ENCODE measurements at regions not wholly inside any gene's neighbourhood (a gene's known extent, or its start where the extent isn't known, plus 50 kb on each side); places are given as distances from the start of the nearest gene placed in this dataset.

- Mint-ChIP-seq H3K4me3 (no peak overlapping the region), H3K36me3 (ENCODE audit: low read depth) (no peaks in the 10 kb centered on the region), H3K27me3 (ENCODE audit: low read depth) (peaks cover 13% of the 10 kb centered on the region), H3K4me1 (ENCODE audit: low read depth) (no peaks in the 10 kb centered on the region), H3K9me3 (no peaks in the 10 kb centered on the region), H3K27ac (no peak overlapping the region)
- intact Hi-C loops (cut with micrococcal nuclease) = no loop called here
- CTCF ChIA-PET = interaction anchor here (0.7 kb wide), 1 partner anchor 36 kb away, joined by 5 read pairs; no protein-coding TSS in a partner anchor
- no peak for DNase-seq
Measured at GRCh38 chr12:65638324-65638723, 186.0 kb upstream of the HMGA2 start.

DNA sequence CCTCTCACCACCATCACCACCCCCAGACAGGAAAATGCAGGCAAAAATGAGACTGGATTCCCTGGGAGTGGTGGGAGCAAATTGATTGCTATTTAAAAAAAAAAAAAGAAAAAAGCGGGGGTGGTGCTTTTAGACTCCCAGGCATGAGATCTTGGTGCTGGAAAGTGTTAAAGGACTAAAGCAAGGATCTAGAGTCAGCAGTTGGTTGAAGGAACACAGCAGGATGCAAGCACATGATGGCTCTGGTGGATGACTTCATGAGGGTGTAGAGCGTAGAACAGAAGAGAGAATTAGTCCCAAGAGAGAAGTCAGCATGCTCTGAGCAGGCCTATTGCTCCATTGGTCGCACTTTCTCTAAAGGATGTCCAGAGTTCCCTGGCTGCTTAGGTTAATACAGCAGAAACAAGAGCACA lies 183.8 kb upstream of the HMGA2 start:
- no peak overlapping the region for H3K27ac Mint-ChIP-seq
- no peak overlapping the region for H3K4me3 Mint-ChIP-seq
- H3K27me3 Mint-ChIP-seq (ENCODE audit: low read depth) = peaks cover 11% of the 10 kb centered on the region
- H3K36me3 Mint-ChIP-seq (ENCODE audit: low read depth) = no peaks in the 10 kb centered on the region
- CTCF ChIA-PET = no interaction called here
- no peaks in the 10 kb centered on the region for H3K4me1 Mint-ChIP-seq (ENCODE audit: low read depth)
- intact Hi-C loops (cut with micrococcal nuclease) = no loop called here
- H3K9me3 Mint-ChIP-seq = no peaks in the 10 kb centered on the region
- DNase-seq = no peak

GRCh38 chr12:65642061-65642661 lies 182.1 kb upstream of the HMGA2 start:
- Mint-ChIP-seq H3K27me3 (ENCODE audit: low read depth) (peaks cover 11% of the 10 kb centered on the region), H3K27ac (no peak overlapping the region)
- CTCF ChIA-PET = no interaction called here

GRCh38 chr12:65643171-65643570 lies 181.1 kb upstream of the HMGA2 start:
- no peak for DNase-seq
- H3K36me3 Mint-ChIP-seq (ENCODE audit: low read depth) = no peaks in the 10 kb centered on the region
- CTCF ChIA-PET = no interaction called here
- no peaks in the 10 kb centered on the region for H3K9me3 Mint-ChIP-seq
- H3K4me3 Mint-ChIP-seq = no peak overlapping the region
- intact Hi-C loops (cut with micrococcal nuclease) = no loop called here
- H3K4me1 Mint-ChIP-seq (ENCODE audit: low read depth) = no peaks in the 10 kb centered on the region
- peaks cover 11% of the 10 kb centered on the region for H3K27me3 Mint-ChIP-seq (ENCODE audit: low read depth)
- H3K27ac Mint-ChIP-seq = no peak overlapping the region

More at GRCh38 chr12:65642061-65642661, 182.1 kb upstream of the HMGA2 start:
- no peaks in the 10 kb centered on the region for H3K36me3 Mint-ChIP-seq (ENCODE audit: low read depth)
- H3K9me3 Mint-ChIP-seq = no peaks in the 10 kb centered on the region
- intact Hi-C loops (cut with micrococcal nuclease) = no loop called here
- no peaks in the 10 kb centered on the region for H3K4me1 Mint-ChIP-seq (ENCODE audit: low read depth)
- DNase-seq = no peak
- no peak overlapping the region for H3K4me3 Mint-ChIP-seq

DNA sequence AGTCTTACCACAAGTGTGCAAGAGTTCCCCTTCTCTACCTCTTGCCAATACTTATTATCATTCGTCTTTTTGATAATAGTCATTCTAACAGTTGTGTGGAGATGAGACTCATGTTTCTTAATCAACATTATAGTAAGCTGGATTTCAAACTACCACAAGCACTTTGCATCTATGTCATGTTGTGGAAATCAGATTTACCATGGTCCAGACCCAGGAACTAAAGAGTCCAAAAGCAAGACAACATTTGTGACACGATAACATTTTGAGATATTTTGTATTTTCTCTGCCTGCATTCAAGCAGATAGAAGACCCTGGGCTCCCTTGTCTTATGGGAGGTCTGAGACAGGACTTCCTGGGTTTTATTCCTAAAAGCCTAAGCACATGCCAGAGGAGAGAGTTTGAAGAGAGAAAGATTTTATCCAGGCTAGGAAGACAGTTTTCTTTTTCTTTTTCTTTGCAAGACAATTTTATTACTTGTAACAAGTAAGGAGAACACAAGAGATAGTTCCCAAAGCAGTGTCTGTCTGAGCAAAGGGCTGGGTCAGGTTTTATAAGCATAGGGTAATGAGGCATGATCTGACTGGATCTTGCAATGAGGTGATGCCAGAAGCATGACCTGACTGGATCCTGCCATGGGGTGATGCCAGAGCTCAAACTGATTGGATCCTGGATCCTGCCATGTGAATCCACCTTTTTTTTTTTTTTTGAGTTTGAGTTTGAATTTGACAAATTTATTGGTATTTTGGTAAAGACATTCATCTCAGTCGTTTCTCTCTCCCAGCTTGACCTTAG lies 180.5 kb upstream of the HMGA2 start:
- Mint-ChIP-seq H3K27me3 (ENCODE audit: low read depth) (peaks cover 11% of the 10 kb centered on the region), H3K4me1 (ENCODE audit: low read depth) (no peaks in the 10 kb centered on the region), H3K36me3 (ENCODE audit: low read depth) (no peaks in the 10 kb centered on the region), H3K27ac (no peak overlapping the region), H3K9me3 (no peaks in the 10 kb centered on the region), H3K4me3 (no peak overlapping the region)
- CTCF ChIA-PET = no interaction called here
- intact Hi-C loops (cut with micrococcal nuclease) = no loop called here
- no peak for DNase-seq

- no peak overlapping the region for H3K4me3 Mint-ChIP-seq
- peaks cover 2% of the 10 kb centered on the region for H3K9me3 Mint-ChIP-seq
- CTCF ChIA-PET = no interaction called here
- no peak overlapping the region for H3K27ac Mint-ChIP-seq
- H3K4me1 Mint-ChIP-seq (ENCODE audit: low read depth) = no peaks in the 10 kb centered on the region
- intact Hi-C loops (cut with micrococcal nuclease) = no loop called here
- no peak for DNase-seq
- H3K27me3 Mint-ChIP-seq (ENCODE audit: low read depth) = peaks cover 15% of the 10 kb centered on the region
- no peaks in the 10 kb centered on the region for H3K36me3 Mint-ChIP-seq (ENCODE audit: low read depth)
Measured at GRCh38 chr12:65646127-65646643, 178.1 kb upstream of the HMGA2 start.

- Mint-ChIP-seq H3K27me3 (ENCODE audit: low read depth) (peaks cover 11% of the 10 kb centered on the region), H3K4me1 (ENCODE audit: low read depth) (no peaks in the 10 kb centered on the region), H3K36me3 (ENCODE audit: low read depth) (no peaks in the 10 kb centered on the region), H3K4me3 (no peak overlapping the region), H3K27ac (no peak overlapping the region), H3K9me3 (peaks cover 3% of the 10 kb centered on the region)
- DNase-seq = no peak
- CTCF ChIA-PET = interaction anchor here (1.2 kb wide), 1 partner anchor 42 kb away, joined by 8 read pairs; no protein-coding TSS in a partner anchor
- intact Hi-C loops (cut with micrococcal nuclease) = no loop called here
Measured at GRCh38 chr12:65647074-65647473, 177.2 kb upstream of the HMGA2 start.

DNA sequence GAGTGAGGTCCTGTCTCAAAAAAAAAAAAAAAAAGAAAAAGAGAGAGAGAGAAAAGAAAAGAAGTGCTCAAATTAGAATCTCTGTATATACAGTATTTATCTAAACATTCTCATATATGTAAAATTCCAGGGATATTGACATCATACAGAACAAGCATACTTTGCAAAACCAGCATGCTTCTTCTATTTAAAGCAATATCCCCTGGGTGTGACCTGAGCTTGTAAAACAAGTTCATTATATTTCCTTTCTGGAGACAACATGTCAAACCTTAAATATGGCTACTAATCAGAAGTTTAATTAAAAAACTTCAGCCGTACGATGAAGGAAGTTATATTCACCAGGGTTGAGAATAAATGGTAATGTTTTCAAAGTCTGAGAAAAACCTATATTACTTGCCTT lies 175.8 kb upstream of the HMGA2 start:
- no peaks in the 10 kb centered on the region for H3K36me3 Mint-ChIP-seq (ENCODE audit: low read depth)
- peaks cover 16% of the 10 kb centered on the region for H3K27me3 Mint-ChIP-seq (ENCODE audit: low read depth)
- DNase-seq = no peak
- H3K4me3 Mint-ChIP-seq = no peak overlapping the region
- no peaks in the 10 kb centered on the region for H3K4me1 Mint-ChIP-seq (ENCODE audit: low read depth)
- H3K9me3 Mint-ChIP-seq = peaks cover 3% of the 10 kb centered on the region
- H3K27ac Mint-ChIP-seq = no peak overlapping the region
- CTCF ChIA-PET = no interaction called here
- intact Hi-C loops (cut with micrococcal nuclease) = no loop called here

GRCh38 chr12:65649126-65649525 lies 175.2 kb upstream of the HMGA2 start:
- Mint-ChIP-seq H3K36me3 (ENCODE audit: low read depth) (no peaks in the 10 kb centered on the region), H3K27me3 (ENCODE audit: low read depth) (peaks cover 17% of the 10 kb centered on the region), H3K9me3 (peaks cover 3% of the 10 kb centered on the region), H3K4me1 (ENCODE audit: low read depth) (no peaks in the 10 kb centered on the region), H3K27ac (no peak overlapping the region), H3K4me3 (no peak overlapping the region)
- CTCF ChIA-PET = no interaction called here
- intact Hi-C loops (cut with micrococcal nuclease) = no loop called here
- DNase-seq = no peak

- Mint-ChIP-seq H3K27ac (no peak overlapping the region), H3K27me3 (ENCODE audit: low read depth) (peaks cover 24% of the 10 kb centered on the region), H3K9me3 (peaks cover 3% of the 10 kb centered on the region), H3K36me3 (ENCODE audit: low read depth) (no peaks in the 10 kb centered on the region), H3K4me1 (ENCODE audit: low read depth) (peaks cover 2% of the 10 kb centered on the region), H3K4me3 (no peak overlapping the region)
- no peak for DNase-seq
- intact Hi-C loops (cut with micrococcal nuclease) = loop anchor here (10.0 kb wide), 1 partner anchor 756 kb away; no protein-coding TSS in a partner anchor
- CTCF ChIA-PET = interaction anchor here (0.6 to 0.7 kb wide), 2 partner anchors 49 to 775 kb away, joined by 3 read pairs; no protein-coding TSS in a partner anchor
Measured at GRCh38 chr12:65651060-65651459, 173.2 kb upstream of the HMGA2 start.

GRCh38 chr12:65653321-65653720 lies 171.0 kb upstream of the HMGA2 start:
- DNase-seq = no peak
- Mint-ChIP-seq H3K9me3 (peaks cover 3% of the 10 kb centered on the region), H3K4me1 (ENCODE audit: low read depth) (peaks cover 13% of the 10 kb centered on the region), H3K36me3 (ENCODE audit: low read depth) (no peaks in the 10 kb centered on the region), H3K27me3 (ENCODE audit: low read depth) (peaks cover 25% of the 10 kb centered on the region), H3K4me3 (no peak overlapping the region), H3K27ac (no peak overlapping the region)
- intact Hi-C loops (cut with micrococcal nuclease) = loop anchor here (10.0 kb wide), 1 partner anchor 759 kb away; no protein-coding TSS in a partner anchor
- CTCF ChIA-PET = no interaction called here

DNA sequence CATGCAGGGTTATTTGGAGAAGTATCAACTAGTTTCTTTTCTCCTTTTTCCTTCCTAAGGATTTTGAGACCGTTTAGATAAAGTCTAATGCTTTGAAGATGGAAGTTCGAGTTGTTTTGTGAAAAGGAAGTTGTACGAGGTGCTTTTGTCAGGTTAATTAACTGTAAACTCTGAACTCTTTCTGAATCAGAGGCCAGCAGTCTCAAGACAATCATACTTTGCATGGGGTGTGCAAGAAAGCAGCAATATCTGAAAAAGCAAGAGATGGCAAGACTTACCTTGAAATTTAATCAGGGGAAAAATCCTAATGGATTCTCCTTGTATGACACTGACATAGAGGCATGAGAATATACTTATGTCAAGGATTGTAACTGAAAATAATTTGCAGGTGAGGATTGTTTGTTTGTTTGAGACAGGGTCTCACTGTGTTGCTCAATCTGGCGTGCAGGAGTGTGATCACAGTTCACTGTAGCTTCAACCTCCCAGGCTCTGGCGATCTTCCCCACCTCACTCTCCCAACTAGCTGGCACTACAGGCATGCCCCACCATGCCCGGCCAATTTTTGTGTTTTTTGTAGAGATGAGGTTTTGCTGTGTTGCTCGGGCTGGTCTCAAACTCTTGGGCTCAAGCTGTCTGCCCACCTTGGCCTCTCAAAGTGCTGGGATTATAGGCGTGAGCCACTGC lies 170.2 kb upstream of the HMGA2 start:
- Mint-ChIP-seq H3K9me3 (peaks cover 3% of the 10 kb centered on the region), H3K4me1 (ENCODE audit: low read depth) (peaks cover 13% of the 10 kb centered on the region), H3K27me3 (ENCODE audit: low read depth) (peaks cover 25% of the 10 kb centered on the region), H3K36me3 (ENCODE audit: low read depth) (no peaks in the 10 kb centered on the region), H3K27ac (no peak overlapping the region), H3K4me3 (no peak overlapping the region)
- no peak for DNase-seq
- CTCF ChIA-PET = no interaction called here
- intact Hi-C loops (cut with micrococcal nuclease) = loop anchor here (10.0 kb wide), 1 partner anchor 759 kb away; no protein-coding TSS in a partner anchor

Data from activated naive CD4-positive, alpha-beta T cell treated with anti-CD3 and anti-CD28 coated beads for 36 hours (primary cell).